ENCODE measurements at regions not wholly inside any gene's neighbourhood (a gene's known extent, or its start where the extent isn't known, plus 50 kb on each side); places are given as distances from the start of the nearest gene placed in this dataset.

DNA sequence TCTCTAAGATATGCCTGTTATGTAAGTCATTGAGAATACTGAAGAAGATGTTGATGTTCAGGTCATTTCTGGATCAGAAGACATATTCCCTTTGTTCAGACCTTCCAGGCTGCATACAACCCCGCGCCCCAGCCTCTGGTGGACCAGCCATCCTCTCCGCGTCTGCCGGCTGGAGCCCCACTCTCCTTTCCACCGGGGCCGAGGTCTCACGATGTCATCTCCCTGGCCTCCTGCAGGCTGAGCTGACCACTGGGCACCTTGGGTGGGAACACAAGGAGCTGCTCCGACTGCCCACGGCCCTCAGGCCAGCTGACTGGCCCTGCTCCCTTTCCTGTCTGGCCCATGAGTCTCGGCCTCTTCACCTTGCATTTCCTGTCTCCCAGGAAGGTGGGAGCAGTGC is 124.6 kb downstream of the SHANK2 start:
- TF ChIP-seq, protein P1, sequence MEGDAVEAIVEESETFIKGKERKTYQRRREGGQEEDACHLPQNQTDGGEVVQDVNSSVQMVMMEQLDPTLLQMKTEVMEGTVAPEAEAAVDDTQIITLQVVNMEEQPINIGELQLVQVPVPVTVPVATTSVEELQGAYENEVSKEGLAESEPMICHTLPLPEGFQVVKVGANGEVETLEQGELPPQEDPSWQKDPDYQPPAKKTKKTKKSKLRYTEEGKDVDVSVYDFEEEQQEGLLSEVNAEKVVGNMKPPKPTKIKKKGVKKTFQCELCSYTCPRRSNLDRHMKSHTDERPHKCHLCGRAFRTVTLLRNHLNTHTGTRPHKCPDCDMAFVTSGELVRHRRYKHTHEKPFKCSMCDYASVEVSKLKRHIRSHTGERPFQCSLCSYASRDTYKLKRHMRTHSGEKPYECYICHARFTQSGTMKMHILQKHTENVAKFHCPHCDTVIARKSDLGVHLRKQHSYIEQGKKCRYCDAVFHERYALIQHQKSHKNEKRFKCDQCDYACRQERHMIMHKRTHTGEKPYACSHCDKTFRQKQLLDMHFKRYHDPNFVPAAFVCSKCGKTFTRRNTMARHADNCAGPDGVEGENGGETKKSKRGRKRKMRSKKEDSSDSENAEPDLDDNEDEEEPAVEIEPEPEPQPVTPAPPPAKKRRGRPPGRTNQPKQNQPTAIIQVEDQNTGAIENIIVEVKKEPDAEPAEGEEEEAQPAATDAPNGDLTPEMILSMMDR (IDR thresholded peaks at IDR 0.05): no peak
- TF ChIP-seq EP300 (IDR thresholded peaks at IDR 0.05): no peak
- no peak for TF ChIP-seq POLR2A (IDR thresholded peaks at IDR 0.05)

All from sigmoid colon (tissue), 4 donors.